COR-L47 (cell line): ENCODE measurements at regions not wholly inside any gene's neighbourhood (a gene's known extent, or its start where the extent isn't known, plus 50 kb on each side); places are given as distances from the start of the nearest gene placed in this dataset.
"Not testable (repeated sequence)": the region's sequence is repeated elsewhere in the genome, so short reads cannot be mapped to it uniquely, and the experiment has no call there.

Experiments used
- DNase-seq: peaks from one replicate; lab custom pipeline; 2025; lab: John Stamatoyannopoulos, UW

GRCh38 chr16:79863128-79864031 is 262.8 kb upstream of the MAF start:
- DNase-seq, result no peak

- no peak for DNase-seq
Measured at GRCh38 chr16:79862601-79863000, 262.1 kb upstream of the MAF start.

GRCh38 chr16:79856581-79856980 is 256.0 kb upstream of the MAF start:
- no peak for DNase-seq

GRCh38 chr16:79850348-79850747 is 249.8 kb upstream of the MAF start:
- no peak for DNase-seq

GRCh38 chr16:79849119-79849518 is 248.6 kb upstream of the MAF start:
- no peak for DNase-seq

- no peak for DNase-seq
Measured at GRCh38 chr16:79848719-79849118, 248.2 kb upstream of the MAF start.

- DNase-seq, result no peak
Measured at GRCh38 chr16:79847569-79847968, 247.0 kb upstream of the MAF start.

- DNase-seq, result no peak
Measured at GRCh38 chr16:79847101-79847500, 246.6 kb upstream of the MAF start.

GRCh38 chr16:79845734-79846135 is 245.2 kb upstream of the MAF start:
- no peak for DNase-seq

GRCh38 chr16:79845033-79845733 is 244.6 kb upstream of the MAF start:
- DNase-seq, result no peak

- no peak for DNase-seq
Measured at GRCh38 chr16:79844603-79845002, 244.1 kb upstream of the MAF start.

GRCh38 chr16:79843631-79844043 is 243.1 kb upstream of the MAF start:
- DNase-seq, result no peak

GRCh38 chr16:79843145-79843544 is 242.6 kb upstream of the MAF start:
- DNase-seq, result no peak

- DNase-seq, result no peak
Measured at GRCh38 chr16:79842197-79842596, 241.7 kb upstream of the MAF start.

- no peak for DNase-seq
Measured at GRCh38 chr16:79839466-79840341, 239.2 kb upstream of the MAF start.

GRCh38 chr16:79838496-79839259 is 238.1 kb upstream of the MAF start:
- DNase-seq, result no peak

- DNase-seq, result no peak
Measured at GRCh38 chr16:79836144-79836543, 235.6 kb upstream of the MAF start.

GRCh38 chr16:79835194-79835593 is 234.7 kb upstream of the MAF start:
- no peak for DNase-seq

GRCh38 chr16:79834720-79835119 is 234.2 kb upstream of the MAF start:
- DNase-seq, result no peak

- not testable (repeated sequence) for DNase-seq
Measured at GRCh38 chr16:79834003-79834402, 233.5 kb upstream of the MAF start.

- no peak for DNase-seq
Measured at GRCh38 chr16:79833559-79833958, 233.0 kb upstream of the MAF start.
